Liver (tissue), 3 donors: ENCODE measurements at regions not wholly inside any gene's neighbourhood (a gene's known extent, or its start where the extent isn't known, plus 50 kb on each side); places are given as distances from the start of the nearest gene placed in this dataset.

Experiments
- ATF3 ChIP-seq: IDR thresholded peaks from 2 replicates; pipeline ENCODE4 v1.6.1; 2016; ENCODE audit warnings: antibody characterized with exemption
- CTCF ChIP-seq: fragments of 150-350 bp; IDR thresholded peaks from 2 replicates; pipeline ENCODE4 v1.5.1; 2017; ENCODE audit warnings: improper control_type of control experiment, low read depth, low read length; ENCODE audit not compliant: missing input control
- MAX ChIP-seq: IDR thresholded peaks from 2 replicates; pipeline ENCODE4 v1.6.1; 2016; ENCODE audit warnings: antibody characterized with exemption
- donor health status: healthy.
- donor health status: healthy.

- TF ChIP-seq CTCF (no peak), ATF3 (no peak), MAX (no peak)
Measured at GRCh38 chr2:89850481-89850880, 1159.0 kb downstream of the RPIA start.
